ENCODE measurements at regions not wholly inside any gene's neighbourhood (a gene's known extent, or its start where the extent isn't known, plus 50 kb on each side); places are given as distances from the start of the nearest gene placed in this dataset.

DNA sequence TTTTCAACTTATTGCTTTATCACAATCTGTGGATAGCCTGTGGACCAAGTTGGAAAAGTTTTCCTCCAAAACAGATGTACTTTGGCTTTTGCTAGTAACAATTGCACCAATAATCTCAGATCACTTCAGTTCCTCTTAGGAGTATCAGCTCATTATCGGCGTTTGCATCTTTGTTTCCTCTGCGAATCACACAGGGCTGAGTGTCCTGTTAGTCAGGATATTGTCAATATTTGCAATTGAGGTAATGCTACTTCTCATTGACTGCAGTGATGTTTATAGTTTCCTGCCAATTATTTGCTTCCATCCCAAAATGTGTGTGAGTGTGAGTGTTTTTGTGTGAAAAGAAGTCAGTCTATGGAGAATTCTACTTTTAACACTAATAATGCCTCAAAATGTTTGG is 545.0 kb downstream of the SI start:
- TF ChIP-seq EZH2 (IDR thresholded peaks at IDR 0.05; ENCODE audit: low read length, missing control alignments) (no peak), CTCF (conservative IDR thresholded peaks at IDR 0.05 in 1 of 2, IDR thresholded peaks at IDR 0.05 in 1 of 2; ENCODE audit: low read depth in 1 of 2, low read length in 2 of 2) (no peak)
